ENCODE measurements at regions not wholly inside any gene's neighbourhood (a gene's known extent, or its start where the extent isn't known, plus 50 kb on each side); places are given as distances from the start of the nearest gene placed in this dataset.

GRCh38 chrX:128460835-128461234, 408.6 kb upstream of the ACTRT1 start:
- ATAC-seq, result no peak
- intact Hi-C loops (cut with DNase I), result no loop called here
- H3K9me3 ChIP-seq, result peaks cover 0 to 3% (median 0%) of the 10 kb centered on the region in 12 donors
- no peak for DNase-seq
- H3K4me3 ChIP-seq, result no peak overlapping the region
- no peak for TF ChIP-seq POLR2A (IDR thresholded peaks at IDR 0.05)
- no peak for TF ChIP-seq CTCF (IDR thresholded peaks at IDR 0.05)
- H3K36me3 ChIP-seq, result no peaks in the 10 kb centered on the region
- WGBS, 4 donors, result 25 to 34% (median 29%) methylated on average over 6 of the region's 6 CpGs
- H3K4me1 ChIP-seq, result no peaks in the 10 kb centered on the region
- no peak overlapping the region for H3K27ac ChIP-seq
- no peaks in the 10 kb centered on the region for H3K27me3 ChIP-seq

- Histone ChIP-seq H3K27me3 (no peaks in the 10 kb centered on the region), H3K36me3 (no peaks in the 10 kb centered on the region), H3K4me1 (no peaks in the 10 kb centered on the region), H3K9me3 (no peaks in the 10 kb centered on the region), H3K4me3 (no peak overlapping the region), H3K27ac (no peak overlapping the region)
- intact Hi-C loops (cut with DNase I), result no loop called here
- TF ChIP-seq POLR2A (IDR thresholded peaks at IDR 0.05) (no peak), CTCF (IDR thresholded peaks at IDR 0.05) (no peak)
- DNase-seq (no peak), ATAC-seq (no peak)
- WGBS, 4 donors, result 61 to 91% (median 68%) methylated on average over 2 of the region's 2 CpGs
These were observed 406.7 kb upstream of the ACTRT1 start for GRCh38 chrX:128458888-128459287.

- Histone ChIP-seq H3K9me3 (no peaks in the 10 kb centered on the region), H3K4me1 (no peaks in the 10 kb centered on the region), H3K4me3 (no peak overlapping the region), H3K36me3 (no peaks in the 10 kb centered on the region), H3K27me3 (no peaks in the 10 kb centered on the region), H3K27ac (no peak overlapping the region)
- intact Hi-C loops (cut with DNase I), result no loop called here
- no peak for DNase-seq
- TF ChIP-seq POLR2A (IDR thresholded peaks at IDR 0.05), result no peak
- no peak for TF ChIP-seq CTCF (IDR thresholded peaks at IDR 0.05)
- WGBS, 4 donors, result 65 to 88% (median 73%) methylated on average over 2 of the region's 2 CpGs
- no peak for ATAC-seq
These were observed 405.5 kb upstream of the ACTRT1 start for GRCh38 chrX:128457674-128458073.

- H3K4me1 ChIP-seq, result no peaks in the 10 kb centered on the region
- H3K9me3 ChIP-seq, result no peaks in the 10 kb centered on the region
- H3K27me3 ChIP-seq, result no peaks in the 10 kb centered on the region
- TF ChIP-seq POLR2A (IDR thresholded peaks at IDR 0.05) (no peak), CTCF (IDR thresholded peaks at IDR 0.05) (no peak)
- no peak for ATAC-seq
- WGBS, 4 donors, result 45 to 71% (median 57%) methylated on average over 4 of the region's 4 CpGs
- DNase-seq, result no peak
- no peak overlapping the region for H3K27ac ChIP-seq
- intact Hi-C loops (cut with DNase I), result no loop called here
- no peak overlapping the region for H3K4me3 ChIP-seq
- H3K36me3 ChIP-seq, result no peaks in the 10 kb centered on the region
These were observed 387.0 kb upstream of the ACTRT1 start for GRCh38 chrX:128439159-128439558.

All from heart left ventricle (tissue), 16 donors.